ENCODE measurements at regions not wholly inside any gene's neighbourhood (a gene's known extent, or its start where the extent isn't known, plus 50 kb on each side); places are given as distances from the start of the nearest gene placed in this dataset.

DNA sequence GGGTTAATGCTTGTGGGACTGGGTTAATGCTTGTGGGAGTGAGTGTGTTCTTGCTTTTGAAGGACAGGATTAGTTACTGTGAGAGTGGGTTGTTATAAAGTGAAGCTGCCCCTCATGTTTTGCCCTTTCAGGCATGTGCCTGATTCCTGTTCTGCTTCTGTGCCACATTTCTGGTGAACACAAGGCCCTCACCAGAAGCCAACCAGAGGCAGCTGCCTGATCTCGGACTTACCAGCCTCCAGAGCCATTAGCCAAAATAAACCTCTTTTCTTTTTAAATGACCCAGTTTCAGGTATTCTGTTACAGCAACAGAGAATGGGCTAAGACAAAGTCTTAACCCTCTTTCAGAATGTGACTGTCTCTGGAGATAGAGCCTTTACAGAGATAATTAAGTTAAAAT is 113.3 kb upstream of the TMTC4 start:
- TF ChIP-seq CTCF (IDR thresholded peaks at IDR 0.05): no peak
- TF ChIP-seq POLR2A (IDR thresholded peaks at IDR 0.05): no peak
